ENCODE measurements at regions not wholly inside any gene's neighbourhood (a gene's known extent, or its start where the extent isn't known, plus 50 kb on each side); places are given as distances from the start of the nearest gene placed in this dataset.

DNA sequence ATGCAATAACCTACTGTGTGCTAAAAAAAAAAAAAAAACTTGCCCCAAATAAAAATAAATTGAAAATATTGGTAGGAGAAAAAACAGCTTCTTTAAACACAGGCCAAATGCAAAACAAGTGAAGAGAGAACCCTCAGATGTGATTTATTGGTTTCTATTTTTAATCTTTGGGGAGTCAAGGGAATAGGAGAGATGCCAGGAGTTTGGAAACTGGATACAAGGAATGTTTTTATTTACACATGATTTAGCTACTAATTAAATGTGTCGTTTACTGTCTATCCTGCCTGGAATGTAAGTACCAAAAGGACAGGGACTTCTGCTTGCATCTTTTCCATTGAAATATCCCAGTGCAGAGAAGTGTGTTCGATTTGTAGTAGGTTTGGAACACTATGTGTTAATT is 810.7 kb downstream of the MAFB start:
- H3K4me3 ChIP-seq (ENCODE audit: low read length in 2 of 2): no peak overlapping the region
- intact Hi-C loops (cut with micrococcal nuclease): no loop called here
- Mint-ChIP-seq H3K9me3 (peaks cover 0 to 10% (median 2%) of the 10 kb centered on the region in 8 donors), H3K4me1 (peaks cover 0 to 1% (median under 1%) of the 10 kb centered on the region in 4 donors), H3K27me3 (peaks cover 0 to 2% of the 10 kb centered on the region in 2 donors), H3K36me3 (no peaks in the 10 kb centered on the region), H3K27ac (no peak overlapping the region), H3K4me3 (no peak overlapping the region)
- no peak overlapping the region for H3K27ac ChIP-seq (ENCODE audit: low read depth, low read length)
- POLR2A ChIA-PET (ENCODE audit: partially characterized antibody): no interaction called here
- no peaks in the 10 kb centered on the region for H3K4me1 ChIP-seq (ENCODE audit: insufficient read depth, low read length)
- H3K36me3 ChIP-seq (ENCODE audit: insufficient read depth, low read length): no peaks in the 10 kb centered on the region
- CTCF ChIA-PET (ENCODE audit: partially characterized antibody): no interaction called here
- H3K27me3 ChIP-seq (ENCODE audit: insufficient read depth, low read length): no peaks in the 10 kb centered on the region
- DNase-seq: no peak
- H3K9me3 ChIP-seq (ENCODE audit: control insufficient read depth in 1 of 2, low read length in 2 of 2): no peaks in the 10 kb centered on the region

GRCh38 chr20:39877788-39878187 is 811.2 kb downstream of the MAFB start:
- Histone ChIP-seq H3K4me1 (ENCODE audit: insufficient read depth, low read length) (no peaks in the 10 kb centered on the region), H3K9me3 (ENCODE audit: control insufficient read depth in 1 of 2, low read length in 2 of 2) (no peaks in the 10 kb centered on the region), H3K27ac (ENCODE audit: low read depth, low read length) (no peak overlapping the region), H3K4me3 (ENCODE audit: low read length in 2 of 2) (no peak overlapping the region), H3K36me3 (ENCODE audit: insufficient read depth, low read length) (no peaks in the 10 kb centered on the region), H3K27me3 (ENCODE audit: insufficient read depth, low read length) (no peaks in the 10 kb centered on the region)
- H3K4me3 Mint-ChIP-seq: no peak overlapping the region
- POLR2A ChIA-PET (ENCODE audit: partially characterized antibody): no interaction called here
- peaks cover 0 to 2% of the 10 kb centered on the region in 2 donors for H3K27me3 Mint-ChIP-seq
- H3K36me3 Mint-ChIP-seq: no peaks in the 10 kb centered on the region
- H3K9me3 Mint-ChIP-seq: peaks cover 0 to 10% (median 2%) of the 10 kb centered on the region in 8 donors
- no peak overlapping the region for H3K27ac Mint-ChIP-seq
- CTCF ChIA-PET (ENCODE audit: partially characterized antibody): no interaction called here
- no peak for DNase-seq
- peaks cover 0 to 2% (median under 1%) of the 10 kb centered on the region in 4 donors for H3K4me1 Mint-ChIP-seq
- intact Hi-C loops (cut with micrococcal nuclease): no loop called here

GRCh38 chr20:39876976-39877635 is 811.9 kb downstream of the MAFB start:
- intact Hi-C loops (cut with micrococcal nuclease): no loop called here
- no peaks in the 10 kb centered on the region for H3K36me3 Mint-ChIP-seq

GRCh38 chr20:39875492-39876110 is 813.4 kb downstream of the MAFB start:
- H3K4me1 ChIP-seq (ENCODE audit: insufficient read depth, low read length): no peaks in the 10 kb centered on the region
- no peak for DNase-seq
- ChIA-PET POLR2A (ENCODE audit: partially characterized antibody) (no interaction called here), CTCF (ENCODE audit: partially characterized antibody) (no interaction called here)
- Mint-ChIP-seq H3K27ac (no peak overlapping the region), H3K4me3 (no peak overlapping the region), H3K36me3 (no peaks in the 10 kb centered on the region), H3K4me1 (peaks cover 0 to 2% (median under 1%) of the 10 kb centered on the region in 4 donors), H3K27me3 (peaks cover 0 to 2% of the 10 kb centered on the region in 2 donors), H3K9me3 (peaks cover 0 to 3% (median 0%) of the 10 kb centered on the region in 8 donors)
- intact Hi-C loops (cut with micrococcal nuclease): no loop called here
- H3K36me3 ChIP-seq (ENCODE audit: insufficient read depth, low read length): no peaks in the 10 kb centered on the region
- H3K27me3 ChIP-seq (ENCODE audit: insufficient read depth, low read length): no peaks in the 10 kb centered on the region
- H3K4me3 ChIP-seq (ENCODE audit: low read length in 2 of 2): no peak overlapping the region
- no peaks in the 10 kb centered on the region for H3K9me3 ChIP-seq (ENCODE audit: control insufficient read depth in 1 of 2, low read length in 2 of 2)
- no peak overlapping the region for H3K27ac ChIP-seq (ENCODE audit: low read depth, low read length)

More at GRCh38 chr20:39876976-39877635, 811.9 kb downstream of the MAFB start:
- peaks cover 0 to 2% (median under 1%) of the 10 kb centered on the region in 4 donors for H3K4me1 Mint-ChIP-seq
- H3K36me3 ChIP-seq (ENCODE audit: insufficient read depth, low read length): no peaks in the 10 kb centered on the region
- DNase-seq: no peak
- no peaks in the 10 kb centered on the region for H3K27me3 ChIP-seq (ENCODE audit: insufficient read depth, low read length)
- H3K4me3 ChIP-seq (ENCODE audit: low read length in 2 of 2): no peak overlapping the region
- ChIA-PET POLR2A (ENCODE audit: partially characterized antibody) (no interaction called here), CTCF (ENCODE audit: partially characterized antibody) (no interaction called here)
- H3K27ac Mint-ChIP-seq: no peak overlapping the region
- H3K27ac ChIP-seq (ENCODE audit: low read depth, low read length): no peak overlapping the region
- no peaks in the 10 kb centered on the region for H3K4me1 ChIP-seq (ENCODE audit: insufficient read depth, low read length)
- H3K27me3 Mint-ChIP-seq: peaks cover 0 to 2% of the 10 kb centered on the region in 2 donors
- H3K4me3 Mint-ChIP-seq: no peak overlapping the region
- H3K9me3 Mint-ChIP-seq: peaks cover 0 to 9% (median 1%) of the 10 kb centered on the region in 8 donors
- H3K9me3 ChIP-seq (ENCODE audit: control insufficient read depth in 1 of 2, low read length in 2 of 2): no peaks in the 10 kb centered on the region

DNA sequence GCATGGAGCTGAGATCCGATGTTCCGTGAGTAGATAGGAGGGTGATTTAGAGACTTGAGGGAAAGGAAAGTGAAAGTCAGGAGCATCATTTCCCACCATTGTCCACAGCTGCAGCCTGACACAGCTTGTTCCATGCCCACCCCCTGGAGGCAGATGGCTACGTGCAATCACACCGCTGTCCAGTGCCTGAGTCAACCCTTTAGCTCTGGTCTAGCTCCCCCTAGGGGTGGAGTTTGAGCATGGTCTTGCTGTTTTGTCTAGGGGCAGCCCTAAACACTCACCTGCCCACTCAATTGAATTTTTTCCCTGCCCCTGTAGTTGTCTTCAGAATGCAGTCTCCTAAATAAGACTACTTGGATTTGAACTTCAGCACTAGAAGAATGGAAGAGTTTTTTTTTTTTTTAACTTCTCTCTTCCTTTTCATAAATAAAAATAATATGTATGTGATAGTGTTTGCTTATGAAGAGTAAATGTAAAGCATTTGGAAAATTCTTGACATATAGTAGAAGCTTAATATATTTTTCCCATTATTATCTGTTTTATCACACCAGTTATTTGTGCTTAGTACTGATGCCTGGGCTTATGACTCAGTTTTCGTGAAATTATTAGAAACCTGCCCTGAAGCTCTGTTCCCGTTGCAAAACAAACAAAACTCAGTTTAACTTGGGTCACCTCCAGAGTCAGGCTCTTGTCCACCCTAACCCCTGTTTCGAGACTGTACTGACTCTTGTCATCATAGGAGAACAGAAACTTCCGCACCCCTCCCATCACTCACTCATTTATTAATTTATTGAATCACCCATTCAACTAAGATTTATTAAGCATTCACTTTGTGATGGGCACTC is 814.8 kb downstream of the MAFB start:
- ChIA-PET POLR2A (ENCODE audit: partially characterized antibody) (no interaction called here), CTCF (ENCODE audit: partially characterized antibody) (no interaction called here)
- no peaks in the 10 kb centered on the region for H3K36me3 ChIP-seq (ENCODE audit: insufficient read depth, low read length)
- no peak overlapping the region for H3K27ac ChIP-seq (ENCODE audit: low read depth, low read length)
- Mint-ChIP-seq H3K36me3 (no peaks in the 10 kb centered on the region), H3K4me3 (peak overlapping the region in 1 of 8 donors; percentile 59), H3K9me3 (peaks cover 0 to 3% (median 0%) of the 10 kb centered on the region in 8 donors), H3K27me3 (peaks cover 0 to 2% of the 10 kb centered on the region in 2 donors), H3K4me1 (peaks cover 0 to 2% (median under 1%) of the 10 kb centered on the region in 4 donors), H3K27ac (no peak overlapping the region)
- H3K27me3 ChIP-seq (ENCODE audit: insufficient read depth, low read length): no peaks in the 10 kb centered on the region
- H3K4me1 ChIP-seq (ENCODE audit: insufficient read depth, low read length): no peaks in the 10 kb centered on the region
- DNase-seq: no peak
- no peaks in the 10 kb centered on the region for H3K9me3 ChIP-seq (ENCODE audit: control insufficient read depth in 1 of 2, low read length in 2 of 2)
- intact Hi-C loops (cut with micrococcal nuclease): no loop called here
- H3K4me3 ChIP-seq (ENCODE audit: low read length in 2 of 2): no peak overlapping the region

- no peak for DNase-seq
- peaks cover 0 to 2% (median under 1%) of the 10 kb centered on the region in 4 donors for H3K4me1 Mint-ChIP-seq
- ChIA-PET CTCF (ENCODE audit: partially characterized antibody) (no interaction called here), POLR2A (ENCODE audit: partially characterized antibody) (no interaction called here)
- intact Hi-C loops (cut with micrococcal nuclease): no loop called here
- H3K36me3 Mint-ChIP-seq: no peaks in the 10 kb centered on the region
- Histone ChIP-seq H3K4me1 (ENCODE audit: insufficient read depth, low read length) (no peaks in the 10 kb centered on the region), H3K9me3 (ENCODE audit: control insufficient read depth in 1 of 2, low read length in 2 of 2) (no peaks in the 10 kb centered on the region), H3K27me3 (ENCODE audit: insufficient read depth, low read length) (no peaks in the 10 kb centered on the region), H3K36me3 (ENCODE audit: insufficient read depth, low read length) (no peaks in the 10 kb centered on the region), H3K4me3 (ENCODE audit: low read length in 2 of 2) (no peak overlapping the region), H3K27ac (ENCODE audit: low read depth, low read length) (no peak overlapping the region)
- peaks cover 0 to 2% of the 10 kb centered on the region in 2 donors for H3K27me3 Mint-ChIP-seq
- no peak overlapping the region for H3K27ac Mint-ChIP-seq
- H3K4me3 Mint-ChIP-seq: no peak overlapping the region
- peaks cover 0 to 3% (median 0%) of the 10 kb centered on the region in 8 donors for H3K9me3 Mint-ChIP-seq
These were observed 815.8 kb downstream of the MAFB start for GRCh38 chr20:39873286-39873685.

GRCh38 chr20:39871013-39871412 is 818.0 kb downstream of the MAFB start:
- peaks cover 0 to 5% (median 1%) of the 10 kb centered on the region in 8 donors for H3K9me3 Mint-ChIP-seq
- H3K36me3 ChIP-seq (ENCODE audit: insufficient read depth, low read length): no peaks in the 10 kb centered on the region
- H3K4me3 Mint-ChIP-seq: no peak overlapping the region
- H3K27ac Mint-ChIP-seq: no peak overlapping the region
- no peaks in the 10 kb centered on the region for H3K36me3 Mint-ChIP-seq
- POLR2A ChIA-PET (ENCODE audit: partially characterized antibody): no interaction called here
- intact Hi-C loops (cut with micrococcal nuclease): no loop called here
- no peaks in the 10 kb centered on the region for H3K9me3 ChIP-seq (ENCODE audit: control insufficient read depth in 1 of 2, low read length in 2 of 2)
- DNase-seq: no peak
- no peak overlapping the region for H3K4me3 ChIP-seq (ENCODE audit: low read length in 2 of 2)
- no peaks in the 10 kb centered on the region for H3K27me3 ChIP-seq (ENCODE audit: insufficient read depth, low read length)
- H3K4me1 ChIP-seq (ENCODE audit: insufficient read depth, low read length): no peaks in the 10 kb centered on the region
- peaks cover 0 to 2% of the 10 kb centered on the region in 2 donors for H3K27me3 Mint-ChIP-seq
- no peak overlapping the region for H3K27ac ChIP-seq (ENCODE audit: low read depth, low read length)
- peaks cover 0 to 2% (median under 1%) of the 10 kb centered on the region in 4 donors for H3K4me1 Mint-ChIP-seq
- CTCF ChIA-PET (ENCODE audit: partially characterized antibody): no interaction called here
